ENCODE measurements at regions not wholly inside any gene's neighbourhood (a gene's known extent, or its start where the extent isn't known, plus 50 kb on each side); places are given as distances from the start of the nearest gene placed in this dataset.
A peak's percentile ranks its signal among the peaks of the same experiment; 100 is the strongest.

DNA sequence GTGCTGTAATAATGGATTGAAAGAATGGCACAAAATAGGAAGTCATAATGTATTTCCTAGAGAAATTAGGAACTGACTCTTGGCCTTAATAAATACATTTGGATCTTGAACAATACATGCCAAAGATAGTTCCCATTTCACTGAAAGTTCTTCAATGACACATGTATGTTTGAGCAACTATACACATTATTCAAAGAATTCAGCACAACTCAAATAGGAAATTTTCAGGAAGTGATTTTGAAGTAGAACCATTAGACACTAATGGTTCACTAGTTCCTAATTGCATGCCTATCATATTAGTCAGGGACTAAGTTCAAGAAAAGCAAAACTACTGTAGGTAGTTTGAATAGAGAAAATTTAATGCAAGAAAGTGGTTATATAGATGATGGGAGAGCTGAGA lies 404.7 kb downstream of the LMO4 start:
- DNase-seq, result no peak

DNA sequence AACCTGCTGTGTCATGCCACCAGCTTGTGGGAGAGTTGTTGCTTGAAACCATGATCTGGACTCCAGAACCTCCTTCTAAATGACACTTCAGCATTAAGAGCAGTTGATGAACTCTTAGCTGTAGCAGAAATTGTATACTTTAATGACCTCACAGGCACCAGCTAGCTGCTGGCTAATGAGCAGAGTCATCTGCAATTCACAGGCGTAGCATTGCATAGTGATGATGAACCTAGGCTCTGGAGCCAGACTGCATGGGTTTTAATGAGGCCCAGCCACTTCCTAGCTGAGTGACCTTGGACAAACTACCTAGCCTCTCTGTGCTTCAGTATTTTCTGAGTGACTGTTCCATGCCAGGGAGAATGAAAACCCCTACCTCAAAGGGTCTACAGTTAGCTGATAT lies 407.1 kb downstream of the LMO4 start:
- peak; percentile 5 to 53 (median 50) for DNase-seq

DNA sequence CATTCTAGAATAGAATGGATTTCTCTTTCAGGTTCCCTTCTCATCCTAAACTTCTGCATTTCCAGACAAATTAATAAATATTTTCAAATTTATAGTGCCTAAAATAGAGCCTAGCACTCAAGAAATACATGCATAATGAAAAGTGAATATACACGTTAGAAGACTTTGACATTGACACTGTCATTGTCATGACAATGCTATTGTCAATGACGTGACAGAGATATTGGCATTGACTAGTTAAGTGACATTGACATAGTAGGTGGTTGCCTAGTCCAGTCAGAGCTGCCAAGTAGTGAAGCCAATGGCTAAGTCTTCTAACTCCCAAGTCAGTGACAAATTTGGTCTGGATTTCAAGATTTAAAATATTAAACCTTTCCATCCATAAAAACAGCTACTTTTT lies 410.5 kb downstream of the LMO4 start:
- no peak for DNase-seq

DNA sequence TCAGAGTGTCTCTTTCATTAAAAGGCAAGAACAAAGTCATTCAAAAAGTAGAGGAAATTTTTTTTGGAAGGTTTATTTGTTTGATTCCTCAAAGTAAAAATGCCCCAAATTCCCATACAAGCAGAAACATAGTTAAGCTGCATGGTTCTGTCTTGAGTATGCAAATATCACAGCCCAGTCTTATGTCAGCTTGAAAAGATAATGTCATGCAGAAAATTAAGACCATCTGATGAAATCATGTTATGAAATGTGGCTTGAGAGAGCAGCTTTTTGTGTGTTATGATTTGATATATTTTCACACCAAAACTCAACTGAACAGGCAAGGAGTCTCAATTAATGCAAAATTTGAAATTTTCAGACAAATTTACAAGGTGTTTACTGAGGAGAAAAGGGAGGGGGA lies 411.0 kb downstream of the LMO4 start:
- no peak for DNase-seq

DNA sequence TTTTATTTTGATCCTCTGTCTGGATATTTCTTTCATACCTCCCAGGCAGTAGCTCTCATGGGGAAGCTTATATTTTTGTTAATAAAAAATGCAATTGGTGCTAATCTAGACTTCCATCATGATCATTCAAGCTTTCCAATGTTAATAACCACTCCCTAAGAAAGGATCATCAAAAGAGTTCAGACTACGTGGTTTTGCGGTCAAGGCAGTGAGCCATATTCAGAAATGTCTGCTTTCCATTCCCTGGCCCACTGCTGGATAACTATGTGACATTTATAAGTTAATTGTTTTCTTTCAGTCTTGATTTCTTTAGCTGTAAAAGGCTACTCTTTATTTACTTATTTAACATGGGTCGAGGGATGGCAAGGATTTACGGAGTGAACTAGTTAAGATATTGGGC lies 414.6 kb downstream of the LMO4 start:
- DNase-seq, result no peak

DNA sequence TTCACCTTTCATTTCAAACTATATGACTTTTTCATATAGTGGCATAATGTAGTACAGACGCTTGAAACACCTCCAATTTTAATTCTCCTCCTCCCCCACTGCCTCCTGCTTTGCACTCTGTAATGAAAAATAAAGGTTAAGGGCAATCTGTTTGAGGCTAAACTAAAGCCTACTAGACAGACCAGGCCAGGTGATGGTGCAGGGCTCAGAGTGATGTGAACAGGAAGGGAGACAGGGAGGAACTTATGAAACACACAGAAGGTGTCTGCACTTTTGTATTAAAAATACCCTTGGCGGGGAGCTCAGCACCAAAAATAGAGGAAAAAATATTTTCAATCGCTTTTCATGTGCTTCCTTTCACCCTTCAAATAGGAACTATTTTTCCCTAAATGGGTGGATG lies 415.4 kb downstream of the LMO4 start:
- no peak for DNase-seq

DNA sequence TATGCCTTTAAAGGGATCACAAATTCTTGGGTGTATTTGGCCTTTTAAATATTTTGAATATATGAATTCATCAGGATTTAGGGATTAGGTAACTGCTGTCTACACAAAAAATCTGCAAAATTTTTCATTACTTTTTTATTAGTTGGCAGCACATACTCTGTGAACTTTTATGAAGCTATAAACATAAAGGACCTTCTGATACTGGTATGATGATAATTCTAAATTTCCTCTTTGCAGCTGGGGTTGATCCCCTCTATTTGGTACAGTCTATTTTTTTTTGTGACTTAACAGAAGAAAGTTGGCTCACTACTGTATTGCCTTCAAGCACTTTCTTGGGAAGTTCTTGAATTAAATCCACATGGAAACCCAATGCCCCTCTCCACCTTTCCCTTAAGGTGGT lies 416.1 kb downstream of the LMO4 start:
- DNase-seq, result no peak

DNA sequence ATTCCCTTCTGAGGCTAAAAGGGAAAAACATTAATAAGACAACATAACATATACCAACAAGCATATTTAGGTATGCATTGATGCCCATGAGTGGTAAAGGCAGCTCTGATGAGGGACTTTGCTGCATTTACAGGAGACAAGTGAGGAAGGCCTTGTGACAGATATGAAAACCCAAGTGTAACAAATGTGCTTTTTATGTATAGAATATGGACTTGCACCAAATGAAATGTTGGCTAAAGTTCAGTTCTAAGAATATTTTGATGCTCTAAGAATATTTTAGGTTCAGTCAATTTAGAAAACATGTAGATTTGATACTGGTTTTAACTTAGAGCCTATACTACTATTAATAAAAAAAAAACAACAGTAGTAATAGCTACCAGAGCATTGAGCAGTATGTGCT lies 424.7 kb downstream of the LMO4 start:
- no peak for DNase-seq

DNA sequence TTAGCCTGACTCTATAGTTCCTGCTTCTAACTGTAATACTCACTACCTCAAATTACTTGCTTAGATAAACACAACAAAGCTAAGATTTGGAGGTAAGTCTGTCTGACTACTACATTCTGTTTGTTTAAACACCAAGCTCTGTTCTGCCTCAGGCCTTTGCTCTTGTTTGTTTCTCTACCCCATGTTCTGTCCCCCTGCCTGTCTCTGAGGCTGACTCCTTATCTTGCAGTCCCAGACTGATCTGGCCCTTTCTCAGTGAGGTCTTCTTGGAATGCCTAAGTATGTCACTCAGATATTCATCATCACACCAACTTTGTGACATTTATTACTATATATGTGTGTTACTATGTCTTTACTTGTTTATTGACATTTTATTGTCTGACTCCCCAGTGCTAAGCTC lies 425.5 kb downstream of the LMO4 start:
- no peak for DNase-seq

DNA sequence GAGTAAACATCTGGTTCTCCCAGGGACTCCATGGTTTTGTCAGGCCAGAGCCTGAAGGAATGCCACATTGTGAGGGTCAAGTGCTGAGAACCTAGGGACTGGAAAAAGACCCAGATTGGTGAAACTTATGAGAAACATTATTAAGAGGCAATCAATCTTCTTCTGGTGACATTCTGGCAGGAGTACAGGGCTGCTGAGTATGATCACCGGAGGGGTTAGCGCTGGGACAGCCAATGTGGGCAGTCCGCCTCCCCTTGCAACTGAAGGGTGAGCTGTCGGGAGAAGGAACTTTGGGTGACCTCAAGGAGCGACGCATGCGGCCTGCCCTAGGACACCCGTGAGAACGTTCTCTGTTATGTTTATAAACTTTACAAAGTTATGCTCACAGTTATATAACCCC lies 429.0 kb downstream of the LMO4 start:
- no peak for DNase-seq

DNA sequence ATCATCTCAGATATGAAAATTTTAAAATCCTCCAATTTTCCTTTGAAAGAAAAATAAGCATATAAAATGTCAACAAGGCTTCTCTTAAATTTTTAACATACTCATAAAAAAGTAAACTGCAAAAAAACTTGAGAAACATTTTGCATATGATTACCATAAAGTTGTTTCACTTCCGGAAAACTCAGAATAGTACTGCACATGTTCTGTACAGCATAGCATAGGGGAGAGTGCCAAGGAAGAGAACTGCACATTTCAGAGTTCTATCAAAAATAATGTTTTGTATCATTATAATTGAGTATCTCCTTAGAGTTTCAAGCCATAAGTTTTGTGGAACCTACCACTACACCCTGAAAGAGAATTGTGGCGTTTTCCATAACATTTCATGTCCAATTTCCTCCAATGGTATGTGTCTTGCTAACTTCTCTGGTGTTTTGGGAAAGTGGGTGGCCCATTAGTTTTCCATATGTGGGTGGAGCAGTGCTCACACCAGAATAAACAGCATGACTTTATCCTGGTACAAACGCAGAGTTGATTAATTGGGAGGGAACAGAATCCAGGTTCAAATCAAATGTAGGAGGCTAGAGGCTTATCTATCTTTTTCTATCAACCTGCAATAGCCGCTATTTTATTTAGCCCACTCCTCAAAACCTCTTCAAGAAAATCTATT lies 430.9 kb downstream of the LMO4 start:
- no peak for DNase-seq

DNA sequence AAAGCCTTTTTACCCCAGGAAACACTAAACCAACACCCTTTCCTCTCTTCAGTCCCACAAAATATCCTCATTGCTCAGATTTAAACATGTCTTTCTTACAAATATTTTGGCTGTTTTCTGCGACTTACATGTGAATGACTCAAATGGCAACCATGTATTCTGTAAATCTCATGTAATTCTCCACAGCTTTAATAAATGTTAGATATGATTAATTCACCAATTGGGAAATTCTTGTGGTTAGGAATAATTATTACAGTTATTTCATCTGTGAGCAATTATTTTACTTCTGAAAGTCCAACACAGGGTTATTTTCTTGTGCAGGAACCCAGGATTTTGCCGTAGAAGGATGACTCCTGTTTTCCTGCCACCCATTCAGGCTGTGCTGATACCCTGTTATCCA lies 431.5 kb downstream of the LMO4 start:
- no peak for DNase-seq

DNA sequence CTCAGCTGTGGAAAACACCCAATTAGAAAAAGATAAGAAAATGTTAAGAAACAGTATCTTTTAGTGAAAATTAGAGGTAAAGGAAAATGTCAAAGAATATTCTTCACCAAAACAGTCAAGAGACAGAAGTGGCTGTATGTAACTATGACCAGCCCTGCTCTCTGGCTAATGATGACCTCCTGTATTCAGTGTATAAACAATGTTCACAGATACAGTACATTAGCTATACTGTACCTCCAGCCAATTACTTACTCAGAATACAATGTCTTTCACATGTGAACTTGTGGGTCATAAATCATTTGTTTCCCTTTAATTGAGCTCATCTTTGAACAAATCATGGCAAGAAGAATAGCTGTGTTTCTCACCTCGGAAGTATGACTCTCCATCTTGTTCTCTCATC lies 432.0 kb downstream of the LMO4 start:
- peak in 1 of 3 experiments; percentile 54 for DNase-seq

DNA sequence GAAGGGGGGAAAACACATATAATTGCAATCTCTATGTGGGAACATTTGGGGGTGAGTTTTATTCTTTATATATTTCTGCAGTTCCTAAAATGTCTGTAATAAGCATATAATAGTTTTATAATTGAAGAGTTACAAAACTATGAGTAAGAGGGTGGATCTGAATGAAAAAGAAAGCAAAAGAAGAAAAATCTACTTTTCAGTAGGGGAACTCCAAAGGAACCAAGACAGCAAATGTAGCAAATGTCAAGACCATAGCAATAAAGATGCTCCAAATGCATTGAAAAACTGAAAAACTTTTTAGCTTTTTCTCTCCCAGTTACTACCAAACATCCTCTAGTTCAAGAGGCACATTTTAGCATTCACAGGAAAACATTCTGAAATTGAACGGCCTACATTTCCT lies 434.8 kb downstream of the LMO4 start:
- no peak for DNase-seq

DNA sequence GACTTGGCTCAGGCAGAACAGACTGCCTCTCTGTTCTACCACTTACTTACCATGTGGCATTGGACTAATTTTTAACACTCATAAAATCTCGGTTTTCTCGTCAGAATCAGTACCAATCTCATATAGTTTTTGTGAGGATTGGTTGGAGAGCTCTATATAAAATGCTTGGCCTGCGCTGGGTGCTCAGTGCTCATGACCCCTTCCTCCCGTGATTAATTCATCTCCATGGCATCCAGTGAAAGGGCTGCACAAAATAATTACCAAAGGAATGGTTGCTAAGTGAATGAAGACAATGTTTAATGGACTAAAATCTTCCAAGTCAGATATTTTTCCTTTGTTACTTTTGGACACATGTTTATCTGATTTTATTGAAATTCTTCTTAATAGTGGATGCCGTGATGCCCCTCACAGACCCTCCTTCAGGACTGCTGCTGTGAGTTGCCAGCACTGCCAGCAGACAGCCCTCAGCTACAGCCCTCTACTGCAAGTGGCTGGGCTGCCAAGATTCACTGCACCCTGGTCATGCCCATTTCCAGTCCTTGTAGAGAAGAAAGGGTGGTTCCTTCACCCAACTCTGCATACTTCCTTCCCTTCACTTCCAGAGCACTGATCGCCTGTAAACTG lies 436.5 kb downstream of the LMO4 start:
- no peak for DNase-seq

DNA sequence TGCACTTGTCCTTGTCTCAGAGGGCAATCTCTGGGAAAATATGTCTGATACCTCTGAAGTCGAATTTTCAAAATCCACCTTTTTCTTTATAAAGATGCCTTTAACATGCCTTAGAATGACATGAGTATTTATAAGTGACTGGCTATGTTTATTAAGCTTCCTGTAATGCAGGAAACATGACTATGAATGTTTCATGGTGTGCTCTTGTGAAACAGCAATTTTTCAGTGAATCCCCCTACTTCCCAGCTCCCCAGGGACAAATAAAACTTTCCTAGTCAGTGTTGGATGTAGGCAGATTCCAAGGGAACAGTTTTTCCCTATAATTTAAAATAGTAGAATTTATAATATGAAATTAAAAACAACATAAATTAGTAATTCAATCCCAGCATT lies 437.0 kb downstream of the LMO4 start:
- DNase-seq, result no peak

DNA sequence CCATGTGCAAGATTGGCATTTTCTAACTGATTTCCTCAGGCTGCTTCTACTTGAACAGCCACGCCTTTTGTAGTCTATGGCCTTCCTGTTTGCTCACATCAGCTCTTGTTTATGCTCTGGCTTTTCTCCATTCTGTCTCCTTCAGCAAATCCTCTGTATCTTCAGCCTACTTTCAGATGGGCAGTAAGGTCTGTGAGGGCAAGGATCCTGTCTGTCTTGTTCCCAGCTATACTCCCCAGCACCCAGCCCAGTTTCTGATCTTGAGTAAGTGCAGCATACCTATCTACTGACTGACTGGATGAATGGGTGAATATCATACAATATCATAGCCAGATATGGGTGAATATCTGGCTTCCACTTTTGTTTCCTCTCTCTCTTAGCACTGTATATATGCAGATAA lies 438.1 kb downstream of the LMO4 start:
- DNase-seq, result no peak

DNA sequence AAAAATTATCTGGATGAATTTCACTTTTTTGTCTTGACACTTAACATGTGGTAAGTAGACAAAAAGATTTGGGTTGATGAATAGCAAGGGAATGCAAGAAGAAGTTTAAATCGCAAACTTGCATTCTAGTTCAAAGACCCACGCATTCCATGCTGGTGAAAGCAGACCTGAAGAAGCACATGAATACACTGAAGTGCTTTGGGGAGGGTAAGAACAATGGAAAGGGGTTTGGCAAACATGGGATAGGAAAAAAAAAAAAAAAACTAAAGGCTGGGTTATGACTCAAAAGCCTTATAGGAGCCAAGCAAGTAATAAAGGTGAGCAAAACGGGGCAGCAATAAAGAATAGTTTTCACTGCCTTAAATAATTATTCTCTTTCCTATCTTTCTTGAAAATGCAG lies 450.2 kb downstream of the LMO4 start:
- DNase-seq, result no peak

DNA sequence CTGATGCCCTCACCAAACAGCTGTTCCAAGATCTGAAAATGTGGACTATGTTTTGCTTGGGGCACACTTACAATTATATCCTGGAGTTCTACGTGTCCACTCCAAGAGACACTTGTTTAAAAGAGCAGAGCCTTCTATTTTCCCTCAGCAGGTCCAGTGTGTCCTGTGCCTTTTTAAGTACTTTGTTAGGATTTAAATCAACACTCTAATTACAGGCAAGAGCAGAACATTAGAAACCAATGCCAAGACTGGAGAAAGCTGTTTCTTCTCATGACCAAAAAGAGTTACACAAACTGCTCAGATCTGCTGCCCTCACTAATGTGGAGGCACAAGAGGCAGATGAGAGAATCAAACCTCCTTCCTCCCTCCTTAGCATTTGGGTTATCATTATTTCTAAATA lies 452.9 kb downstream of the LMO4 start:
- peak in 2 of 3 experiments; percentile 8 to 67 for DNase-seq

DNA sequence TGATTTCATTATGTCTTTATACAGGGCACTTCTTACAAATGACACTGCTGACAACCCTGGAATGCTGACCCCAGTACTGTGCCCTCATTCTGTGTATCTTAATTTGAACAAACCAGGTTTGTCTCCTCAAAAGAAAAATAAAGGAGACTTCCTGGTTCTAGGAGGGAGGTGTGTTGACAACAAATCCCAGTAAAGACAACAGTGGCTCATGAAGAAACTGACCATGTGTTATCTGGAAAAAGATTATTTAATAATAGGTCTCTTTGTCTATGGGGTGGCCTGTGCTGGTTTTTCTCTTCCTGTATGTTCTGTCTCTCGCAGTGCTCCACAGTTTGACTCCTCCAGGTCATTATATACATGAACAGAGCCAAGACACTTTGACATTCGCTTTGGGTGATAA lies 454.6 kb downstream of the LMO4 start:
- no peak for DNase-seq

DNA sequence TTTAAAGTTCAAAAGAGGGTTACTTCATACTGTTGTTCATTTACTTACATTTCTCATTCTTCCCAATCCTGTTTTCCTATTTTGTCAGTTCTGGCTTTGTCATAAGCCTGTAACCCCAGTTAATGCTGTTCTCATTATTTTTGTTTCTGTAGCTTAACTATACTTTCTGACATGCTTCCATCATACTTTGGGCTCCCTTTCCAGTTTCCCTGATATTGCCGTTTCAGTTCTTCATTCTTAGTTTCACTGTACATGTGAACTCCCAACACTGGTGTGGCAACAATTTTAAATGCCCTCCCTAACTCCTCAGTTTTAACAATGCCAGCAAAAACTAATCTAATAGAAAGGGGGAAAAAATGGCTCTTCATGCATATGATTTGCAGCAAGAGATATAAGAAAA lies 456.7 kb downstream of the LMO4 start:
- DNase-seq, result no peak

DNA sequence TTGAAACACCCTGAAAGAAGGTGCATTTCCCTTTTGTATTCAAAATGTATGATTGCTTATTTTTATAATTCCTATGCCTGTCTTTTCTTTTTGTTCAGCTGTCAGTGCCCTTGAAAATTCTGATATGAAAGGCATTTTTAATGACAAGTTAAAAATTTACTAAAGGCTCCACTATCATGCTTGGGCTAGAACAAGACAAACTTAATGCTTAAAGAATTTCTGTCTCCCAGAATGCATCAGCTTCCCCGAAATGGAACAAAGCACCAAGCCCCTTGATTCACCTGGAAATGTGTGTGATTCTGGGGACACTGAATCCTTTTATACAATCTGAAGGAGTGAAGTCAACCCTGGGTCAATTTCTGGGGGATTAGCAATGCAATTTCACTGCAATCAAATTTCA lies 457.5 kb downstream of the LMO4 start:
- no peak for DNase-seq

DNA sequence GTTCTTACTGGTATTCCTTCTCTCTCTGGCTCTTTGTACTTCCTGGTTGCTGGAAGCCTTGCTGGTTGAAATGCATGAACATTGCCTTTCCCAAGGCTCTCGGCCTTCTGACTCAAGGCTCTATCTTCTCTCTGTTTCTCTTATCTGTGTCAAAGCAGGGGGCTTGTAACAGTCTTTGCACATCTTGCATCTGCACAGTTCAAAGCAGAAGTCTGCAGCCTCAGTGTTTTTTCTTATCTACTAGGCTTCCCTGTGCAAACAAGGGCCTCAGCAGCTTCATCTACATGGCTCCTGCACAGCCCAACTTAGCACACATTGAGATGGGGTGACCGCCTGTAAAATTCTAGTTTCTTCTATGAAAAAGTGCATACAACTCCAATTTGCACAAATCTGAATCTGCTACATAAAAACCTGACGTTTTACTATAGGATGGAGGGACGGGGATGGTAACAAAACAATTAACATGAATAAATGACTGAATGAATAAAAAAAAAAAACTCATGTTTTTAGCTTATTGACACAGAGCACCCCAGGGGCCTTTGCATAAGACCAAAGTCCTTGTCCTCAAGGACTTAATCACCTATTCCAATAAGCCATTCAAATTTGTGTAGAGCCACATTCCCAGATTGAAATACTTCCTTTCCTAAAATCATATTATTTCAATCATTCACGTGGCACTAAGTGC lies 458.3 kb downstream of the LMO4 start:
- DNase-seq, result no peak

DNA sequence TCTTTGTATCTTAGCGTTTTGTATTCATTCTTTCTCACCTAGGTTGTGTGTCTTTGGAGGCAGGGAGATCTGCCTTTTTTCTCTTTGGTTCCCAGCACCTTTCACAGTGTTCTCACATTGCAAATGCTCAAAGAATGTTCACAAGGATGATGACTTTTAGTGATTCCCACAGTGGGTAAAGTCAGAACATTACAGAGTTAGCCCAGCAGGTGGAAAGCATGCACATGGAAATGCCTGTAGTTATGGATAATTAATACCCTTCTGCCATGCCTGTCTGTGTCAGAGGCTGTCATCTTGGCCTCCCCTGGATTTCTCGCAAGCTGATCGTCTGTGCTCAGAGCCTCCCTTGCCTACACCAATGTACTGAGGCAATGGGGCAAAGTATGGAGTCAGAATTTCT lies 458.9 kb downstream of the LMO4 start:
- peak in 2 of 3 experiments; percentile 18 to 45 for DNase-seq

DNA sequence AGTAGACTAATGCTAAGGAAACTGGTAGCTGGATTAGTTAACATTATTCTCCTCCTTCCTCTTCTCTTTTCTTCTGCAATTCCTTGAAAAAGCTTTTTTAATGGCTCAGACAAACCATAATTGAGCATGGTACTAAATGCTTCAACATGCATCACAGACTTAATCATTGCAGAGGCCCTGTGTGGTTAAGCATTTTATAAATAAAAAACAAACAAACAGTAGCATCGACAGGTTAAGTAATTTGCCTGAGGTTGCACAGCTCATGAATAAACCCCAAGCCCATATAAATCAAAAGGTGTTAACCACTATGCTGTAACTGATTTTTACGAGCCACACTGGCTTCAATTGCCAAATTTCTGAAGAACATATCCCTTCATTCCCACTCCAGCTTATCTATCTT lies 462.1 kb downstream of the LMO4 start:
- DNase-seq, result no peak
